ENCODE measurements at regions not wholly inside any gene's neighbourhood (a gene's known extent, or its start where the extent isn't known, plus 50 kb on each side); places are given as distances from the start of the nearest gene placed in this dataset.

DNA sequence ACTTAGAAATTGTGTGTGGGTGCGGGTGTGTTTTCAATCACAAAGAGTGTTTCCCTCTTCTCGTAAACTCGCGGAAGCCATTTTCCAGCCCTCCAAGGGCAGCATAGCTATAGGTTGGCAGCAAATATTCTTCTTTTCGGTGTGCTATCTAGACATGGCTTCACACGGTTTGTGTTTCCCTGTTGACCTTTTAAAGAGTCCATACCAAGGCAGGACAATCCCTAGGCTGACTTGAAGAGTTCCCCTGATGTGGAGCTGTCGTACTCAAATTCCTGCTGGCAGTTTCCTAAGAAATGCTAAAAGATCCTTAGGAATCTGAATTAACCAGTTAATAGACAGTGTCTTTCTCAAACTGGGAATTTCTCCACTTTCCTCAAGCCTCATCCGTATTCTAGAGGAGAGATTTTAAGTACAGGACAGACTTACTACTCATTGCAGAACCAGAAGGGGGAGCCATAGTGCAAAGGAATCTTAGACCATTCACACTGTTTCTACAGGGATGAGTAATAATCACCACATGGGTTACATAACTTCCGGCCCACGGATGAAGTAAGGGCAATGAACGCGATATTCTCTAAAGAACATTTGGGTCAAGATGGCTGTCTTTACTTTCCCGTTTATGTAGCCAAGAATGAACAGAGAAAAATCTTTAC is 288.6 kb upstream of the ELAC2 start:
- peak; percentile 82 for DNase-seq (ENCODE audit: low read depth)
- no peak overlapping the region for H3K4me3 ChIP-seq (ENCODE audit: low read depth, low read length)
- TF ChIP-seq, protein P1, sequence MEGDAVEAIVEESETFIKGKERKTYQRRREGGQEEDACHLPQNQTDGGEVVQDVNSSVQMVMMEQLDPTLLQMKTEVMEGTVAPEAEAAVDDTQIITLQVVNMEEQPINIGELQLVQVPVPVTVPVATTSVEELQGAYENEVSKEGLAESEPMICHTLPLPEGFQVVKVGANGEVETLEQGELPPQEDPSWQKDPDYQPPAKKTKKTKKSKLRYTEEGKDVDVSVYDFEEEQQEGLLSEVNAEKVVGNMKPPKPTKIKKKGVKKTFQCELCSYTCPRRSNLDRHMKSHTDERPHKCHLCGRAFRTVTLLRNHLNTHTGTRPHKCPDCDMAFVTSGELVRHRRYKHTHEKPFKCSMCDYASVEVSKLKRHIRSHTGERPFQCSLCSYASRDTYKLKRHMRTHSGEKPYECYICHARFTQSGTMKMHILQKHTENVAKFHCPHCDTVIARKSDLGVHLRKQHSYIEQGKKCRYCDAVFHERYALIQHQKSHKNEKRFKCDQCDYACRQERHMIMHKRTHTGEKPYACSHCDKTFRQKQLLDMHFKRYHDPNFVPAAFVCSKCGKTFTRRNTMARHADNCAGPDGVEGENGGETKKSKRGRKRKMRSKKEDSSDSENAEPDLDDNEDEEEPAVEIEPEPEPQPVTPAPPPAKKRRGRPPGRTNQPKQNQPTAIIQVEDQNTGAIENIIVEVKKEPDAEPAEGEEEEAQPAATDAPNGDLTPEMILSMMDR (IDR thresholded peaks at IDR 0.05; ENCODE audit: insufficient read depth, low read length), result peak; percentile 61

DNA sequence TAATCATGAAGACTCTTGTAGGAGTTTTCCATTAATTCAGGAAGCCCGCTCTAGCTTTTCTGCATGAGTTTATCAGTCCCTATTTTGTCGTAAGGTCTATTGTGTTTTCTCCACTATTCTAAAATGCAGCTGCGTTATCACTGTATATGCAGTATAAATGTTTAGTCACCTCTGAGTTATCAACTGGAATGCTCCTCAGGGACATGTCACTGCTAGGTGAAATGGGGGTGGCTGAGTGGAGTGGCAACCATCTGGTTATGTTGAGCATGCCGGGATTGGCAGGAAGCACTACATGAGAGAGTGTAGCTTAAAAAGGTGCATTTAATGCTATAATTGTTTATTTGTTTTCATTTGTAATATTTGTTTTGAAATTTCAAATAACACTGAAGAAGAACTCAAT is 285.2 kb upstream of the ELAC2 start:
- no peak for DNase-seq (ENCODE audit: low read depth)
- H3K4me3 ChIP-seq (ENCODE audit: low read depth, low read length), result no peak overlapping the region
- TF ChIP-seq, protein P1 (IDR thresholded peaks at IDR 0.05; ENCODE audit: insufficient read depth, low read length), result no peak

DNA sequence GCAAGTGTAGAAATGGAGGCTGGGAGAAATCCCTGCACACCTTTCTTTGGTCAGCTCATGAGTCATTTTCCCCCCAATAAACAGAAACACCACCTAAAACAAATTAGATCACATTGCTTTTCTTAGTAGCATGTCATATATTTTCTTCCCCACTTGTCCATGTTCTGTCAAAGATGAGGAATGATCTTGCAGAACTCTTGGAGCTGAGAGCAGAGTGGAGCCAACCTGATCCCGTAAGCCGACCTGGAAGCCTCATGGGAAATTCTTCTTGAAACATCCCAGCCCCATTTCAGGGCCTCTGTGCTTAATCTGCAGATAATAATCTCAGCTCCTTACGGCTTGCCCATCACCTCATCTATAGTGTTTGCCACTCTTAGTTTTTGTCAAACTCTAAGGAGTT is 284.6 kb upstream of the ELAC2 start:
- TF ChIP-seq, protein P1 (IDR thresholded peaks at IDR 0.05; ENCODE audit: insufficient read depth, low read length), result no peak
- no peak for DNase-seq (ENCODE audit: low read depth)

DNA sequence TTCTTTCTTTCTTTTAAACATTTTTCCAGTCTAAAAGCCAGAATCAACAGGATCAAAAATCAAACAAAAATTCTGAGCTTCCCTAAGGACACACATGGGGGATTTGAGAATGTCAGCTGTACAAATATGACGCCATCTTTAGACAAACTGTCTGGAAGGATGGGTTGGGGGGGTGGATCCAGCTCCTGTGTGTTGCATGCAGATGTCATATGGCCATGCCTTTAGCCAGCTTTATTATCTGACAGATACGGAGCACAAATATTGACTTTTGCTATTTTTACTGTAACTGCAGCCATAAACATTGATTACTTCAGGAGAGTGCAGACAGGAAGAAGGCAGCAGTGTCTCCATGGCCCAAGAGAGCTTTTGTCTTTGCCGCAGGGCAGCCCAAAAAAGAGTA is 279.4 kb upstream of the ELAC2 start:
- TF ChIP-seq, protein P1 (IDR thresholded peaks at IDR 0.05; ENCODE audit: insufficient read depth, low read length), result no peak
- H3K4me3 ChIP-seq (ENCODE audit: low read depth, low read length), result no peak overlapping the region
- no peak for DNase-seq (ENCODE audit: low read depth)

More for the DNA sequence above, 284.6 kb upstream of the ELAC2 start:
- H3K4me3 ChIP-seq (ENCODE audit: low read depth, low read length), result no peak overlapping the region

DNA sequence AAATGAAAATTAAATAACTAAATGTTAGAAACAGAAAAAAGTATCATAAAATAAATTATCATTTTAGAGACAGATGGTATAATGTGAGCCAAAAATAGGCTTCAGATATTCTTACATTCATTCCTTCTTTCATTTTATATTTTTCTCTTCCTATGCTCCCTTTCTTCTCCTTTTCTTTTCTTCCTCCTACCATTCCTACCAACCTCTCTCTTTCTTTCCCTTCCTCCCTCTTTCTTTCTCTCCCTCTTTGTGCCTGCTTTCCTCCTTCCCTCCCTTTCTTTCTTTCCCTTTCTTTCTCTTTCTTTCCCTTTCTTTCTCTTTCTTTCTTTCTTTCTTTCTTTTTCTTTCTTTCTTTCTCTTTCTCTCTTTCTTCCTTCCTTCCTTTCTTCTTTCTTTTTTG is 275.6 kb upstream of the ELAC2 start:
- DNase-seq (ENCODE audit: low read depth), result no peak
- TF ChIP-seq, protein P1 (IDR thresholded peaks at IDR 0.05; ENCODE audit: insufficient read depth, low read length), result no peak
- H3K4me3 ChIP-seq (ENCODE audit: low read depth, low read length), result no peak overlapping the region

DNA sequence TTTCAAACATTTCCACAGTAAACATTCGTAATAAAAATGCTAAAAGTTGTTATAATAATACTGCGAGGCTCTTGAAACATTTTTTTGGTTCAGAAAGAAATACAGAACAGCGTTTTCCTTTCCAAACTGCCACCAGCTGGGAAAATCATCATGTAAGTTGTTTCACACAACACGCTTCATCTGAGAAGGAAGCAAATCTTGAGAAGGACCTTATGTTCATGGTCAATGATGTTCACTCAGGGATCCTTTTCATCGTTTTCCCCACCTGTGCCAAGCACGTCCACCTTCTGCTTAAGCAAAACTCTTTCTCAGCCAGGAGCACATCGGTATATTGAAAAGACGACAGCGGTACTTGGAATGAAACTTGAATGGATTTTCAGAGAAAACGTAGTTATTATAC is 274.5 kb upstream of the ELAC2 start:
- no peak overlapping the region for H3K4me3 ChIP-seq (ENCODE audit: low read depth, low read length)
- no peak for DNase-seq (ENCODE audit: low read depth)
- TF ChIP-seq, protein P1 (IDR thresholded peaks at IDR 0.05; ENCODE audit: insufficient read depth, low read length), result no peak

DNA sequence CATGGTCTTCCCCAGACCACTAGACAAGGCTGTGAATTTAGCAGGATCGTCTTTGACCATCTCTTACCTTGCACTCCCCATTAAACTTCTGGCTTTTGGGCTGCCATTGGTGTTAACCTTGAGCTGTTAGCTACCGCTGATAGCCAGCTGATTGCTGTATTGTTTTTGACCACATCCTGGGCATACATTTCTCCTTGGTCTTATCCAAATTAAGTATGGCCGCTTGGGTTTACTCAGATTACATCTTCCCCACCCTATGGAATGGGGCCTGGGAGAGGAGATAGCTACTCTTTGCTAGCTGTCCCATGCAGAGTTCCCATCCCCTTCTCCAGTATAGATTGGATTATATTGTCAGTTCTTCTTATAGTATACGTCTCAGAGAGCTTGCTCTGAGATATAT is 270.4 kb upstream of the ELAC2 start:
- H3K4me3 ChIP-seq (ENCODE audit: low read depth, low read length), result no peak overlapping the region
- TF ChIP-seq, protein P1 (IDR thresholded peaks at IDR 0.05; ENCODE audit: insufficient read depth, low read length), result no peak
- no peak for DNase-seq (ENCODE audit: low read depth)
